HUES48 (cell line): ENCODE measurements at regions not wholly inside any gene's neighbourhood (a gene's known extent, or its start where the extent isn't known, plus 50 kb on each side); places are given as distances from the start of the nearest gene placed in this dataset.

Experiments used
- H3K27ac ChIP-seq: one replicate; pipeline ENCODE4 v1.7.0; 2013; ENCODE audit warnings: low read depth, low read length, inconsistent platforms
- H3K27me3 ChIP-seq: 2 replicates; pipeline ENCODE4 v1.6.1; 2013; ENCODE audit warnings: mild to moderate bottlenecking, low read length; ENCODE audit not compliant: control insufficient read depth, insufficient read depth
- H3K36me3 ChIP-seq: 2 replicates; pipeline ENCODE4 v1.6.1; 2013; ENCODE audit warnings: low read length; ENCODE audit not compliant: control insufficient read depth, insufficient read depth
- H3K4me1 ChIP-seq: 2 replicates; pipeline ENCODE4 v1.6.1; 2013; ENCODE audit warnings: mild to moderate bottlenecking, low read length; ENCODE audit not compliant: control insufficient read depth, insufficient read depth
- H3K4me3 ChIP-seq: 2 replicates; pipeline ENCODE4 v1.5.1; 2013; ENCODE audit warnings: mild to moderate bottlenecking, low read depth, low read length
- H3K9ac ChIP-seq: 2 replicates; pipeline ENCODE4 v1.6.1; 2013; ENCODE audit warnings: mild to moderate bottlenecking, low read depth, low read length, moderate library complexity
- H3K9me3 ChIP-seq: 2 replicates; pipeline ENCODE4 v1.6.1; 2013; ENCODE audit warnings: low read length; ENCODE audit not compliant: control insufficient read depth, insufficient read depth

GRCh38 chr13:112136095-112136494, 69.1 kb downstream of the SOX1 start:
- no peak overlapping the region for H3K27ac ChIP-seq
- H3K27me3 ChIP-seq, result no peaks in the 10 kb centered on the region; the same call in 1 of the 2 replicates
- H3K4me3 ChIP-seq, result no peak overlapping the region
- no peaks in the 10 kb centered on the region for H3K4me1 ChIP-seq
- H3K36me3 ChIP-seq, result no peaks in the 10 kb centered on the region
- H3K9me3 ChIP-seq, result no peaks in the 10 kb centered on the region
- no peak overlapping the region for H3K9ac ChIP-seq

- no peaks in the 10 kb centered on the region for H3K27me3 ChIP-seq
- no peaks in the 10 kb centered on the region for H3K4me1 ChIP-seq
- H3K36me3 ChIP-seq, result no peaks in the 10 kb centered on the region
- H3K9me3 ChIP-seq, result no peaks in the 10 kb centered on the region
- H3K4me3 ChIP-seq, result no peak overlapping the region
- H3K27ac ChIP-seq, result no peak overlapping the region
- no peak overlapping the region for H3K9ac ChIP-seq
Observed at GRCh38 chr13:112137144-112137543, 70.2 kb downstream of the SOX1 start.

- Histone ChIP-seq H3K9ac (no peak overlapping the region), H3K27me3 (no peaks in the 10 kb centered on the region; the same call in 1 of the 2 replicates), H3K36me3 (no peaks in the 10 kb centered on the region), H3K4me3 (no peak overlapping the region), H3K27ac (no peak overlapping the region), H3K4me1 (no peaks in the 10 kb centered on the region), H3K9me3 (no peaks in the 10 kb centered on the region)
Observed at GRCh38 chr13:112140366-112140765, 73.4 kb downstream of the SOX1 start.

- H3K27me3 ChIP-seq, result no peaks in the 10 kb centered on the region; the same call in 1 of the 2 replicates
- H3K4me3 ChIP-seq, result no peak overlapping the region
- no peak overlapping the region for H3K9ac ChIP-seq
- H3K4me1 ChIP-seq, result no peaks in the 10 kb centered on the region
- H3K27ac ChIP-seq, result no peak overlapping the region
- no peaks in the 10 kb centered on the region for H3K36me3 ChIP-seq
- H3K9me3 ChIP-seq, result no peaks in the 10 kb centered on the region
Observed at GRCh38 chr13:112141643-112142400, 74.9 kb downstream of the SOX1 start.

- Histone ChIP-seq H3K36me3 (no peaks in the 10 kb centered on the region), H3K4me3 (no peak overlapping the region), H3K9me3 (no peaks in the 10 kb centered on the region), H3K4me1 (no peaks in the 10 kb centered on the region), H3K27me3 (no peaks in the 10 kb centered on the region; the same call in 1 of the 2 replicates), H3K27ac (no peak overlapping the region), H3K9ac (no peak overlapping the region)
Observed at GRCh38 chr13:112142401-112142930, 75.5 kb downstream of the SOX1 start.

- Histone ChIP-seq H3K4me3 (no peak overlapping the region), H3K27me3 (no peaks in the 10 kb centered on the region; the same call in 1 of the 2 replicates), H3K9ac (no peak overlapping the region), H3K27ac (no peak overlapping the region), H3K4me1 (no peaks in the 10 kb centered on the region), H3K36me3 (no peaks in the 10 kb centered on the region), H3K9me3 (no peaks in the 10 kb centered on the region)
Observed at GRCh38 chr13:112143046-112143752, 76.2 kb downstream of the SOX1 start.

GRCh38 chr13:112143753-112144615, 77.0 kb downstream of the SOX1 start:
- no peaks in the 10 kb centered on the region for H3K9me3 ChIP-seq
- H3K27ac ChIP-seq, result no peak overlapping the region
- H3K4me1 ChIP-seq, result no peaks in the 10 kb centered on the region
- no peak overlapping the region for H3K9ac ChIP-seq
- no peak overlapping the region for H3K4me3 ChIP-seq
- H3K36me3 ChIP-seq, result no peaks in the 10 kb centered on the region
- no peaks in the 10 kb centered on the region; the same call in 1 of the 2 replicates for H3K27me3 ChIP-seq

GRCh38 chr13:112144616-112145550, 77.9 kb downstream of the SOX1 start:
- no peaks in the 10 kb centered on the region for H3K4me1 ChIP-seq
- no peak overlapping the region for H3K4me3 ChIP-seq
- H3K9me3 ChIP-seq, result no peaks in the 10 kb centered on the region
- H3K27ac ChIP-seq, result no peak overlapping the region
- no peaks in the 10 kb centered on the region; the same call in 1 of the 2 replicates for H3K27me3 ChIP-seq
- no peak overlapping the region for H3K9ac ChIP-seq
- H3K36me3 ChIP-seq, result no peaks in the 10 kb centered on the region

GRCh38 chr13:112145551-112146360, 78.8 kb downstream of the SOX1 start:
- Histone ChIP-seq H3K4me1 (no peaks in the 10 kb centered on the region), H3K36me3 (no peaks in the 10 kb centered on the region), H3K4me3 (no peak overlapping the region), H3K9me3 (no peaks in the 10 kb centered on the region), H3K27ac (no peak overlapping the region), H3K27me3 (no peaks in the 10 kb centered on the region; the same call in 1 of the 2 replicates), H3K9ac (no peak overlapping the region)
